H54 (cell line): ENCODE measurements at regions not wholly inside any gene's neighbourhood (a gene's known extent, or its start where the extent isn't known, plus 50 kb on each side); places are given as distances from the start of the nearest gene placed in this dataset.
"Not testable (repeated sequence)": the region's sequence is repeated elsewhere in the genome, so short reads cannot be mapped to it uniquely, and the experiment has no call there.

Source experiments
- DNase-seq: peaks from one replicate; pipeline ENCODE4 v3.0.0; 2011; ENCODE audit warnings: low spot score, mixed read lengths; ENCODE audit not compliant: insufficient read length
- FAIRE-seq: peaks from 3 replicates; lab custom pipeline; 2011; peaks lifted over from hg19 to GRCh38; lab: Jason Lieb, UNC
- POLR2A ChIP-seq: IDR thresholded peaks from 2 replicates; pipeline ENCODE4 v1.6.1; 2011; ENCODE audit warnings: low read depth, mild to moderate bottlenecking, low read length

DNA sequence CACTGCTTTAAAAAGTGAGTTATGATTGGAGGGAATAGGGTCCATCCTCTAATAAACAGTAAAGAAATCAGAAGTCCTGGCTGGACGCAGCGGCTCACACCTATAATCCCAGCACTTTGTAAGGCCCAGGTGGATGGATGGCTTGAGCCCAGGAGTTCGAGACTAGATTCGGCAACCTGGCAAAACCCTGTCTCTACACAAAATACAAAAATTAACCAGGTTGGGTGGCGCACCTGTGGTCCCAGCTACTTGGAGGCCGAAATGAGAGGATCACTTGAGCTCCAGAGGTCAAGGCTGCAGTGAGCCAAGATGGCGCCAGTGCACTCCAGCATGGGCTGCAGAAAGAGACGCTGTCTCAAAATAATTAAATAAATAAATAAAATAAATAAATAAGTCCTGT lies 171.2 kb downstream of the POTEB3 start:
- FAIRE-seq, result no peak
- TF ChIP-seq POLR2A, result no peak
- DNase-seq, result no peak

DNA sequence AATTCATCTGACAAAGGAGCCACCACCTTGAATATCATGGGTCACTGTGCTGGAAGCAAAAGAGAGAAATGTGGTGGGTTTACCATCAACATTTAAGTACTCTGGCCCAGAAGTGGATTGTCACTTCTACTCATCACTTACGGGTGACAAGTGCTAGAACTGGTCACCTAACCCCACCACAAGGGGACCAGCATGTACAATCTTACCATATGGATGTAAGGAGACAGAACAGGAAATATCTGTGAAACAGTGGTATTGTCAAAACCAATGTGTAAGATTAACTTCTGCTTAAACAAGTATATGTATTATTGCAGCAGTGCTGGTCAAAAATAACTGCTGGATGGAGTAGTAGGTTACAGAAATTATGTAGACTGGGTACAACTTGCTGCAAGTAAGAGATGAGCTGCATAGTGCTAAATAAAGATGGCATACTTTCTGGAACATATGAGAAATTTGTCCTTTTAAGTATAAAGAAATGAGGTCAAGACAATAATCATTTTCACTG lies 171.8 kb downstream of the POTEB3 start:
- no peak for TF ChIP-seq POLR2A
- no peak for DNase-seq
- FAIRE-seq, result peak; percentile 15

DNA sequence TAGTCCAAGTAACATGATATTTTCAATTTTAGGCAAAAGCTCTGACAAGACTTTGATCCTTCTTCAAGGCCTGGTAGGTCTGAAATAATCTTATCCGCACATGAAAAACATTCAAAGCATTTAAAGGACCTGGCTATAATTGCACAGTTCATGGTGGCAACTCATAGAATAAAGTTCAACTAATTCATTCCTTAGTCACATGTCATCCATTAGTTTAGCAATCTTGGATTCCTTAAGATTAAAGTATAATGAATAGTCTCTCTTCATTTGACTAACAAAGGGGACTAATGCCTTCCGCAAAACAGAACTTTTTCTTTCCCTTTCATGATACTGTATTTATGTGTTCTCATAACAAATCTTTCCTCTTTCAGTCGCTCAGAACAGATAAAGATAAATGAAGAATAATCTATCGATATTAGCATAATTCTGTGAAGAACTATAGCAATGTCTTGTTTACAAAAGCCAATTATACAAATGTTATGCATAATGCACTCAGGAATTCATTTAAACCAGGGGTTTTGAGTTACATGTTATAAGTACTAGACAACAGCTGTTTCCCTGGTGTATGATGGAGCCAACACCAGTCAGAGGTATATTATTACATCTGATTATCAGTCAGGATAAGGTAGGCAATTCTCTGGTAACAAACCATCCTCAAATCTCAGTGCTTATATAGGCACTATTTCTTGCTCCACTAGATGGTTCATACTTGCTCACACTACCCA lies 172.5 kb downstream of the POTEB3 start:
- FAIRE-seq, result peak; percentile 33

DNA sequence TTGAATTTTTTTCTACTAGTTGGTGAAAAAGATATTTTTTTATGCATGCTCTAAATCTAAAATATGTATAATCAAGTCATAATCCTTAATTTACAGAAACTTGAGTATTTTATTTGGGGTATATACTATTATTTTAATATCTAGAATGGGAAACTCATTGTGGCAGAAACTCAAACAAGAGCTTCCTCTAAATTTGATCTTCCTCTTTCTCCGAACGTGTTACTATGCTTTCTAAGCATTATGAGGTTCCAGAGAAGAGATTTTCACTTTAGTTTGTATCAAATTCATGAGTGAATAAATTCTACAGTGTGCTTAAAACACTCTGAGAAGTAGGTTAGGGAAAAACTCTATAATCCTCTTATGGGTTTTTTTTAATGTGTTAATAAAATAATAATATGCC lies 173.1 kb downstream of the POTEB3 start:
- FAIRE-seq (no peak), DNase-seq (no peak)
- no peak for TF ChIP-seq POLR2A

More for the DNA sequence above, 172.5 kb downstream of the POTEB3 start:
- DNase-seq, result no peak
- TF ChIP-seq POLR2A, result no peak

DNA sequence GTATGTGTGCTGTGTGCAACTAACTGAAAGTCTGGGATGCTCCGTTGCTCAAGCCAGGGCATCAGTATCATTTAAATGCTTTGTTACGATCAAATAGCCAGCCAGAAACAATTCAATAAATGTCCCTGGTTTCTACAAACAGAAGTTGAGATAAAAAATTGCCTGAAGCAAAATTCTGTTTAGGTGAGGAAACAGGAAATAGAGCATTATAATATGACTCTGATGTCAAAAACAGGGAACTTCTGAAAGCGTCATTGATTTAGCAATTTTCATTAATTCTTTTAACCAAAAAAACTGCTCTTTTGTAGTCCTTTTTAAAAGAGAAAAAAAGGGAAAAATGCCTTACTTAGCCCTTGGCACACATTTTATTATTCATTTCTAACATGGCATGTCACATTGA lies 174.7 kb downstream of the POTEB3 start:
- not testable (repeated sequence) for DNase-seq, FAIRE-seq

DNA sequence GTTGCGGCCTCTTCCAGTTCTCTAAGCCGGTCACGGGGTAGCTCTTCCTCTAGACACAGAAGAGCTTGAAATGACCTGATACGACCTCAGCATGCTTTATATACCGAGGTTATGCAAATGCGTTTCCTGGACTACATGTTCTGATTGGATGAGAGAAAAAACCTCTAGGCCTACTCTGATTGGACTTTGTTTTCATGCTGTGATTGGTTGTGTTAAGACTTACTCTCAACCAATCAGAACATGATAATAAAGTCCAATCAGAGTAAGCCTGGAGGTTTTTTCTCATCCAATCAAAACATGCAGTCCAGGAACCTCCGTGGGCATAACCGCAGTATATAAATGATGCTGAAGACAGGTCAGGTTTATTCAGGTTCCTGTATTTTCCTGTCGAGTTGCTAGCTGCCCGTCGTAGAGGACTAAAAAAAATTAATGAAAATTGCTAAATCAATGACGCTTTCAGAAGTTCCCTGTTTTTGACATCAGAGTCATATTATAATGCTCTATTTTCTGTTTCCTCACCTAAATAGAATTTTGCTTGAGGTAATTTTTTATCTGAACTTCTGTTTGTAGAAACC lies 177.4 kb downstream of the POTEB3 start:
- no peak for FAIRE-seq
- no peak for TF ChIP-seq POLR2A
- DNase-seq, result no peak

DNA sequence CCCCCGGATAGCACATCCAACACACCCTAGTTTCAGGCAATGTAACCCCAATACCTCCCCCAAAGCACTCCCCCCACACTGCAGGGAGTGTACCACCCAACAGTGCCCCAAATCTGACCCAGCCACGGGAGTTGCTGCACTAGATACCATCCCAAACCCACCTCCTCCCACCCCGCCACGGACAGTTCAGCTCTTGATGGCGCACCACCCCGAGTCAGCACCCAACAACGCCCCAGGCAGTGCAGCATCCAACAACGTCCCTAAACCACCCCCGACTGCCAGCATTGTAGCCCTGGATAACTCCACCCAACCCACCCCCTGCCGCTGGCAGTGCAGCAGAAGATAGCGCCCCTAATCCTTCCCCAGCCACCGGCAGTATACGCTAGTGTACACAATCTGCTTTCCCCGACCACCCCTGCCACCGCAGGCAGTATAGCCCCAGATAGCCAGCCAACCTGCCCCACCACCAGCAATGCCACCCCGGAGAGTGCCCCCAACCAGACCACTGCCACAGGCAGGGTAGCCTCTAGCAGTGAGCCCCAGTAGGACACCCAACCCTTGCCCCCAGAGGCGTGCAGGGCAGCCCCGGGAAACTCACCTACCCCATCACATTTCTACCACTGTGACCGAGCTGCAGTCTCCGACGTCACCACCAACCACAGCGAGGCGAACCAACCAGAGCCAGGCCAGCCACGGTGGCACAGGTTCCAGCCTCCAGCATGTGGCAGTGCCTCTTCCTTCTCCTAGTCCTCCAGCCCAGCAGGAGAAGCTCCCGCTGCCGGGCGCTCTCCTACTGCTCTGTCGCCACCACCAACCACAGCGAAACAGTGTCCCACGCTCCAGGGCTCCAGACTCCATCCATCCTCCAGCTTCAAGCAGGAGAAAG lies 178.1 kb downstream of the POTEB3 start:
- TF ChIP-seq POLR2A, result no peak

DNA sequence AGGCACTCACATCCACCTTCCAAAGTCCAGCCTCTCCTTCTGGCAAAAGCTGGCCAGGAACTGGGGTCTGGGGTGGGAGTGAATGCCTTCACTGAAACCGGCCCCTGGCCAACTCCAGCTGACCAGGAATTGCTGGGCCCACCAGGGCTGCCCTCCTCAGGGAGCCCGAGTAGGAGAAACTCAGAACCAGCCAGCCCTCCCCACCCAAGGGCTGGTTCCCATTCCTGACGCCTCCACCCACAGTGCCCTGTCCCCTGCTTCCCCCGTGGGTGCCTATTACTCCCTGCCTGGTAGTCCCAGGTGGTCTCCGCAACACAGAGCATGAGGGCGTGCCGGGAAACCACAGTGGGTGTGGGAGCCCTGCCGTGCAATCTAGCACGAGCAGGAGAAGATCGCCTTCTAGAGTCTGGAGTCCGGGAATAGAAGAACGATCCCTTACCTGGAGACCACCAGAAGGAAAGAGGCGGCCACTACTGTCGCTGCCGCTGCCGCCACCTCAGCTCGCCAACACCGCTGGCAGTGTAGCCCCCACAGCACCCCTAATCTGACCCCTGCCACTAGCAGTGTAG lies 178.8 kb downstream of the POTEB3 start:
- DNase-seq, result no peak

More for the DNA sequence above, 178.1 kb downstream of the POTEB3 start:
- no peak for FAIRE-seq
- no peak for DNase-seq

DNA sequence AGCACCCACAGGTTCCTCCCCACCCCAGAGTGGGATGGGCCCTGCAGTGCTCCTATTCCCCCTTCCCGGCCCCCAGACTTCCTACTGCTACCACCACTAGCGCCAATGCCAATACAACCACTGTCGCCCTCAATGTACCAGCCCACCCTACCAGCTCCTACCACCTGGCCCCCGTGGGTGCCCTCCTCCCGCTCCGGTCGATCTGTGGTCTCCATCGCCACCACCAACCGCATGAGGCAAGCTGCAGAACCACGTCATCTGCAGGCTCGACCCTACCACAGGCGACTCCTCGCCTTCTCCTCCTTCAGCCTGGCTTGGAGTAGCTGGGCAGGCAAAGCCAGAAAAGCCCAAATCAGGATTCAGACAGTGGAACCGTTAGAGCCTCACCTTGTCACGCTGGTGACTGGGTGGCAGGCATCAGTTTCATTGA lies 179.3 kb downstream of the POTEB3 start:
- no peak for TF ChIP-seq POLR2A
- no peak for DNase-seq
- FAIRE-seq, result no peak

More for the DNA sequence above, 178.8 kb downstream of the POTEB3 start:
- no peak for FAIRE-seq
- no peak for TF ChIP-seq POLR2A

DNA sequence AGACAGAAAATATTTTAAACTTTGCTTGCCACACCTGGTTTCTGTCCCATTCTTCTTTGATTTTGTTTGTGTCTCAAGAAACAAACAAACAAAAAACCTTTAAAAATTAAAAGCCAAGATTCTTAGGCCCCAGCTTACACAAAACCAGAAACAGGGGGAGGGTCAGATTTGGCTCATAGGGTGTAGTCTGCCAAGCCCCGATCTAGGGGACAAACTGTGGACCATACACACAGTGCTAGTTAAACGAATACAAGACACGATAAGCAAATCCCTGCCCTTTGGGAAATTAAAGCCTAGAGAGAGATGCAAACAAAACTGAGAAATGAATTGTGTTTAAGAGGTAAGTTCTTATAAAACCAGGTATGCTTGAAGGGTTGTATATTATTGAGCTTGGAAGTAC lies 181.7 kb downstream of the POTEB3 start:
- not testable (repeated sequence) for DNase-seq, FAIRE-seq

DNA sequence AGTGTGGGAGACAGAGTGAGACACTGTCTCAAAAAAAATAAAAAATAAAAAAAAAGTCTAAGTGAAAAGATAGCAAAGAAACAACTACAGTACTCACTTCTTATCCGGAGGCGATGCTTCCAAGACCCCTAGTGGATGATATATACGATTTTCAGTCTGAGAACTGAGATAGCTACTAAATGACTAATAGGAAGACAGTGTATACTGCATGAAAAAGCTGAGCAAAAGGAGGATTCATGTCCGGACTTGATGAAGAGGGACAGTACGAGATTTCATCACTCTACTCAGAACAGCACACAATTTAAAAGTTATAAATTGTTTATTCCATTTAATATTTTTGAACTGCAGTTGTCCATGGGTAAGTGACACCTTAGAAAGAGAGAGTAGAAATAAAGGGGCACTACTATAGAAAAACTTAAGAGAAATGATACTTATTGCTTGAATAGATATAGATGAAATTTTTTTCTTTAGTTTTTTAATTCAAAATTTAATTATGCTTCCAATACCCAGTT lies 190.7 kb downstream of the POTEB3 start:
- DNase-seq, result not testable (repeated sequence)
- peak; percentile 78 for FAIRE-seq
